IMR-90 (cell line): ENCODE measurements at regions not wholly inside any gene's neighbourhood (a gene's known extent, or its start where the extent isn't known, plus 50 kb on each side); places are given as distances from the start of the nearest gene placed in this dataset.

Experiments used
- BHLHE40 ChIP-seq: fragments of 150-350 bp; IDR thresholded peaks from 2 replicates; pipeline ENCODE4 v1.6.1; 2016; ENCODE audit warnings: mild to moderate bottlenecking, low read depth, low read length
- CEBPB ChIP-seq: IDR thresholded peaks from 2 replicates; pipeline ENCODE4 v1.6.1; 2012; ENCODE audit warnings: low read depth, low read length, improper control_type of control experiment
- CHD1 ChIP-seq: IDR thresholded peaks from 2 replicates; pipeline ENCODE4 v1.6.1; 2012; ENCODE audit warnings: low read depth, low read length, improper control_type of control experiment
- FOS ChIP-seq: fragments of 150-350 bp; IDR thresholded peaks from 2 replicates; pipeline ENCODE4 v1.6.1; 2016; ENCODE audit warnings: low read depth, low read length
- MAFK ChIP-seq: IDR thresholded peaks from 2 replicates; pipeline ENCODE4 v1.6.1; 2012; ENCODE audit warnings: low read depth, low read length, improper control_type of control experiment
- MAZ ChIP-seq: IDR thresholded peaks from 2 replicates; pipeline ENCODE4 v1.6.1; 2012; ENCODE audit warnings: low read depth, mild to moderate bottlenecking, low read length, improper control_type of control experiment, moderate library complexity, borderline replicate concordance
- POLR2A ChIP-seq: IDR thresholded peaks from 2 replicates; pipeline ENCODE4 v1.6.1; 2012; ENCODE audit warnings: mild to moderate bottlenecking, low read depth, low read length
- RAD21 ChIP-seq: IDR thresholded peaks from 2 replicates; pipeline ENCODE4 v1.6.1; 2012; ENCODE audit warnings: low read length, improper control_type of control experiment
- RCOR1 ChIP-seq: IDR thresholded peaks from 2 replicates; pipeline ENCODE4 v1.6.1; 2012; ENCODE audit warnings: mild to moderate bottlenecking, low read length, improper control_type of control experiment; ENCODE audit not compliant: insufficient replicate concordance
- RFX5 ChIP-seq: IDR thresholded peaks from 2 replicates; pipeline ENCODE4 v1.8.0; 2012; ENCODE audit warnings: low read depth, mild to moderate bottlenecking, low read length, moderate library complexity
- SMC3 ChIP-seq: fragments of 150-350 bp; IDR thresholded peaks from 2 replicates; pipeline ENCODE4 v1.6.1; 2016; ENCODE audit warnings: low read depth, mild to moderate bottlenecking, antibody characterized with exemption, low read length, moderate library complexity
- TF ChIP-seq, protein P1 (sequence below): conservative IDR thresholded peaks from 2 replicates; pipeline ENCODE4 v1.5.1; 2012; ENCODE audit warnings: mild to moderate bottlenecking, low read depth, low read length, improper control_type of control experiment
- TF ChIP-seq, protein P2 (sequence below): fragments of 150-350 bp; IDR thresholded peaks from 2 replicates; pipeline ENCODE4 v1.6.1; 2017; ENCODE audit warnings: mild to moderate bottlenecking, antibody characterized with exemption, low read length, low read depth
- TF ChIP-seq, protein P3 (sequence below): fragments of 150-350 bp; IDR thresholded peaks from 2 replicates; pipeline ENCODE4 v1.6.1; 2016; ENCODE audit warnings: low read depth, mild to moderate bottlenecking, low read length, moderate library complexity, borderline replicate concordance

DNA sequence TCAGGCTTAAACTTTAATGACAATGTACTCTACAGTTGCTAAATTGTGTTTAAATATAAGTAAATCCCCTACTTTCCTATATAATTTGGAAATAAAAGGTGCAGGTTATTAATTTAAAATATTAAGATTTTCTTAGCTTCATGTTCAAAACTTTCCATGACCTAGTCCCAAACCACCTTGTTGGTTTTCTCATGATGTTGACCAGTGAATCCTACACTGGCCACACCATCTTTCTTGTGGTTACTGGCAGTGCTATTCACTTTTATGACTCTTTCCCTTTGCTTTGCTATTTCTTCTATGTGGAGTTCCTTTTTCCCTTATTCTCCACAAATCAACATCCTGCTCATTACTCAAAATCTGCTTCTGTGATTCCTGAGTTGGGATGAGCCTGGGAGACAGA, 138.6 kb upstream of the NDUFV2 start:
- no peak for TF ChIP-seq RFX5
- TF ChIP-seq, protein P1, sequence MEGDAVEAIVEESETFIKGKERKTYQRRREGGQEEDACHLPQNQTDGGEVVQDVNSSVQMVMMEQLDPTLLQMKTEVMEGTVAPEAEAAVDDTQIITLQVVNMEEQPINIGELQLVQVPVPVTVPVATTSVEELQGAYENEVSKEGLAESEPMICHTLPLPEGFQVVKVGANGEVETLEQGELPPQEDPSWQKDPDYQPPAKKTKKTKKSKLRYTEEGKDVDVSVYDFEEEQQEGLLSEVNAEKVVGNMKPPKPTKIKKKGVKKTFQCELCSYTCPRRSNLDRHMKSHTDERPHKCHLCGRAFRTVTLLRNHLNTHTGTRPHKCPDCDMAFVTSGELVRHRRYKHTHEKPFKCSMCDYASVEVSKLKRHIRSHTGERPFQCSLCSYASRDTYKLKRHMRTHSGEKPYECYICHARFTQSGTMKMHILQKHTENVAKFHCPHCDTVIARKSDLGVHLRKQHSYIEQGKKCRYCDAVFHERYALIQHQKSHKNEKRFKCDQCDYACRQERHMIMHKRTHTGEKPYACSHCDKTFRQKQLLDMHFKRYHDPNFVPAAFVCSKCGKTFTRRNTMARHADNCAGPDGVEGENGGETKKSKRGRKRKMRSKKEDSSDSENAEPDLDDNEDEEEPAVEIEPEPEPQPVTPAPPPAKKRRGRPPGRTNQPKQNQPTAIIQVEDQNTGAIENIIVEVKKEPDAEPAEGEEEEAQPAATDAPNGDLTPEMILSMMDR: no peak
- no peak for TF ChIP-seq POLR2A
- TF ChIP-seq RAD21: no peak
- TF ChIP-seq CEBPB: no peak
- TF ChIP-seq MAFK: no peak
- TF ChIP-seq FOS: no peak
- TF ChIP-seq SMC3: no peak
- TF ChIP-seq, protein P2, sequence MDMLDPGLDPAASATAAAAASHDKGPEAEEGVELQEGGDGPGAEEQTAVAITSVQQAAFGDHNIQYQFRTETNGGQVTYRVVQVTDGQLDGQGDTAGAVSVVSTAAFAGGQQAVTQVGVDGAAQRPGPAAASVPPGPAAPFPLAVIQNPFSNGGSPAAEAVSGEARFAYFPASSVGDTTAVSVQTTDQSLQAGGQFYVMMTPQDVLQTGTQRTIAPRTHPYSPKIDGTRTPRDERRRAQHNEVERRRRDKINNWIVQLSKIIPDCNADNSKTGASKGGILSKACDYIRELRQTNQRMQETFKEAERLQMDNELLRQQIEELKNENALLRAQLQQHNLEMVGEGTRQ: no peak
- no peak for TF ChIP-seq RCOR1
- TF ChIP-seq, protein P3, sequence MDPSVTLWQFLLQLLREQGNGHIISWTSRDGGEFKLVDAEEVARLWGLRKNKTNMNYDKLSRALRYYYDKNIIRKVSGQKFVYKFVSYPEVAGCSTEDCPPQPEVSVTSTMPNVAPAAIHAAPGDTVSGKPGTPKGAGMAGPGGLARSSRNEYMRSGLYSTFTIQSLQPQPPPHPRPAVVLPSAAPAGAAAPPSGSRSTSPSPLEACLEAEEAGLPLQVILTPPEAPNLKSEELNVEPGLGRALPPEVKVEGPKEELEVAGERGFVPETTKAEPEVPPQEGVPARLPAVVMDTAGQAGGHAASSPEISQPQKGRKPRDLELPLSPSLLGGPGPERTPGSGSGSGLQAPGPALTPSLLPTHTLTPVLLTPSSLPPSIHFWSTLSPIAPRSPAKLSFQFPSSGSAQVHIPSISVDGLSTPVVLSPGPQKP: no peak
- no peak for TF ChIP-seq CHD1
- no peak for TF ChIP-seq BHLHE40
- TF ChIP-seq MAZ: no peak
